GM19239 (cell line): ENCODE measurements at regions not wholly inside any gene's neighbourhood (a gene's known extent, or its start where the extent isn't known, plus 50 kb on each side); places are given as distances from the start of the nearest gene placed in this dataset.

ENCODE experiments used
- DNase-seq: peaks from one replicate; pipeline ENCODE4 v3.0.0; 2011; ENCODE audit warnings: low spot score; ENCODE audit not compliant: insufficient read length
- FAIRE-seq: peaks from 2 replicates; lab custom pipeline; 2011; peaks lifted over from hg19 to GRCh38; lab: Jason Lieb, UNC

GRCh38 chr2:186065491-186065890 lies 326.9 kb downstream of the FSIP2 start:
- FAIRE-seq (no peak), DNase-seq (no peak)

GRCh38 chr2:186068139-186068801 lies 329.7 kb downstream of the FSIP2 start:
- no peak for DNase-seq
- peak; percentile 40 for FAIRE-seq

GRCh38 chr2:186069676-186070075 lies 331.1 kb downstream of the FSIP2 start:
- FAIRE-seq, result no peak

GRCh38 chr2:186085226-186085625 lies 346.6 kb downstream of the FSIP2 start:
- FAIRE-seq (no peak), DNase-seq (no peak)

More at GRCh38 chr2:186069676-186070075, 331.1 kb downstream of the FSIP2 start:
- DNase-seq, result no peak

GRCh38 chr2:186093174-186093573 lies 354.6 kb downstream of the FSIP2 start:
- no peak for FAIRE-seq
- no peak for DNase-seq

GRCh38 chr2:186098821-186099220 lies 360.2 kb downstream of the FSIP2 start:
- FAIRE-seq, result no peak
- DNase-seq, result no peak

GRCh38 chr2:186099826-186100225 lies 361.2 kb downstream of the FSIP2 start:
- DNase-seq, result no peak
- no peak for FAIRE-seq

- DNase-seq, result no peak
- FAIRE-seq, result no peak
Observed at GRCh38 chr2:186100636-186101035, 362.0 kb downstream of the FSIP2 start.

- no peak for FAIRE-seq
- no peak for DNase-seq
Observed at GRCh38 chr2:186101616-186102015, 363.0 kb downstream of the FSIP2 start.

GRCh38 chr2:186103276-186103675 lies 364.7 kb downstream of the FSIP2 start:
- FAIRE-seq (no peak), DNase-seq (no peak)

- FAIRE-seq, result no peak
- DNase-seq, result no peak
Observed at GRCh38 chr2:186105016-186105724, 366.6 kb downstream of the FSIP2 start.

GRCh38 chr2:186108470-186108869 lies 369.9 kb downstream of the FSIP2 start:
- no peak for FAIRE-seq

GRCh38 chr2:186113284-186113683 lies 372.8 kb upstream of the ZC3H15 start:
- no peak for DNase-seq
- no peak for FAIRE-seq

More at GRCh38 chr2:186108470-186108869, 369.9 kb downstream of the FSIP2 start:
- no peak for DNase-seq

GRCh38 chr2:186125156-186125555 lies 360.9 kb upstream of the ZC3H15 start:
- no peak for DNase-seq
- no peak for FAIRE-seq

GRCh38 chr2:186125625-186126024 lies 360.4 kb upstream of the ZC3H15 start:
- FAIRE-seq, result no peak
- DNase-seq, result no peak

- no peak for DNase-seq
- FAIRE-seq, result no peak
Observed at GRCh38 chr2:186126181-186126580, 359.9 kb upstream of the ZC3H15 start.

- DNase-seq, result no peak
- FAIRE-seq, result no peak
Observed at GRCh38 chr2:186129767-186130581, 356.1 kb upstream of the ZC3H15 start.

GRCh38 chr2:186130748-186131641 lies 355.1 kb upstream of the ZC3H15 start:
- FAIRE-seq, result no peak
- no peak for DNase-seq

GRCh38 chr2:186135686-186136085 lies 350.4 kb upstream of the ZC3H15 start:
- DNase-seq (no peak), FAIRE-seq (no peak)

GRCh38 chr2:186136860-186137259 lies 349.2 kb upstream of the ZC3H15 start:
- FAIRE-seq, result no peak
- no peak for DNase-seq
